Astrocyte (in vitro differentiated cells and primary cell): ENCODE measurements at regions not wholly inside any gene's neighbourhood (a gene's known extent, or its start where the extent isn't known, plus 50 kb on each side); places are given as distances from the start of the nearest gene placed in this dataset.

ENCODE experiments used
- DNase-seq: peaks from one replicate; pipeline ENCODE4 v3.0.0-alpha.2; 2010; ENCODE audit warnings: low read depth
- FAIRE-seq: peaks from 2 replicates; lab custom pipeline; 2011; peaks lifted over from hg19 to GRCh38; lab: Jason Lieb, UNC
- H2AFZ ChIP-seq: 2 replicates; pipeline ENCODE4 v1.6.0; 2012; ENCODE audit warnings: low read depth, low read length, inconsistent platforms
- H3K27ac ChIP-seq: 2 replicates; pipeline ENCODE4 v1.5.1; 2011; ENCODE audit warnings: low read depth, low read length, inconsistent platforms
- H3K27me3 ChIP-seq: 2 replicates; pipeline ENCODE4 v1.6.0; 2011; ENCODE audit warnings: low read length, inconsistent platforms; ENCODE audit not compliant: insufficient read depth
- H3K36me3 ChIP-seq: 2 replicates; pipeline ENCODE4 v1.5.1; 2011; ENCODE audit warnings: low read length, inconsistent platforms; ENCODE audit not compliant: insufficient read depth
- H3K4me1 ChIP-seq: 2 replicates; pipeline ENCODE4 v1.5.1; 2011; ENCODE audit warnings: low read length, inconsistent platforms; ENCODE audit not compliant: insufficient read depth
- H3K4me2 ChIP-seq: 2 replicates; pipeline ENCODE4 v1.6.0; 2012; ENCODE audit warnings: low read length, inconsistent platforms
- H3K4me3 ChIP-seq: 2 replicates; pipeline ENCODE4 v1.5.1; 2011; ENCODE audit warnings: low read depth, mild to moderate bottlenecking, low read length, inconsistent platforms; ENCODE audit not compliant: insufficient read depth
- H3K79me2 ChIP-seq: 2 replicates; pipeline ENCODE4 v1.6.0; 2012; ENCODE audit warnings: mild to moderate bottlenecking, low read length, inconsistent platforms; ENCODE audit not compliant: insufficient read depth
- H3K9ac ChIP-seq: 2 replicates; pipeline ENCODE4 v1.6.0; 2012; ENCODE audit warnings: mild to moderate bottlenecking, low read length, inconsistent platforms
- H3K9me3 ChIP-seq: 2 replicates; pipeline ENCODE4 v1.5.1; 2012; ENCODE audit warnings: low read depth, mild to moderate bottlenecking, low read length, inconsistent platforms; ENCODE audit not compliant: insufficient read depth
- H4K20me1 ChIP-seq: 2 replicates; pipeline ENCODE4 v1.6.0; 2012; ENCODE audit warnings: low read length, inconsistent platforms; ENCODE audit not compliant: insufficient read depth
- H3K27ac Mint-ChIP-seq: one replicate; pipeline ENCODE4 v1.8.0; 2021; ENCODE audit warnings: mild to moderate bottlenecking, mixed read lengths; ENCODE audit not compliant: unreplicated experiment
- H3K27me3 Mint-ChIP-seq: one replicate; pipeline ENCODE4 v1.8.0; 2021; ENCODE audit warnings: low read depth, mixed read lengths; ENCODE audit not compliant: unreplicated experiment
- H3K36me3 Mint-ChIP-seq: one replicate; pipeline ENCODE4 v1.8.0; 2021; ENCODE audit warnings: low read depth, mixed read lengths; ENCODE audit not compliant: unreplicated experiment
- H3K4me1 Mint-ChIP-seq: one replicate; pipeline ENCODE4 v1.8.0; 2021; ENCODE audit warnings: low read depth, mixed read lengths; ENCODE audit not compliant: unreplicated experiment
- H3K4me3 Mint-ChIP-seq: one replicate; pipeline ENCODE4 v1.8.0; 2021; ENCODE audit warnings: mild to moderate bottlenecking, moderate library complexity, mixed read lengths; ENCODE audit not compliant: unreplicated experiment
- H3K9me3 Mint-ChIP-seq: one replicate; pipeline ENCODE4 v1.8.0; 2021; ENCODE audit warnings: mild to moderate bottlenecking, mixed read lengths; ENCODE audit not compliant: unreplicated experiment
- EZH2 ChIP-seq: IDR thresholded peaks from 2 replicates; pipeline ENCODE4 v1.6.1; 2012; ENCODE audit warnings: mild to moderate bottlenecking, low read length, inconsistent platforms; ENCODE audit not compliant: insufficient read depth
- TF ChIP-seq, protein P1 (sequence below): IDR thresholded peaks from 2 replicates; pipeline ENCODE4 v1.5.1; 2011; ENCODE audit warnings: low read depth, mild to moderate bottlenecking, inconsistent platforms, low read length, moderate library complexity; ENCODE audit not compliant: insufficient read depth

GRCh38 chr3:74075241-74075640 is 450.5 kb upstream of the PDZRN3 start:
- Histone ChIP-seq H2AFZ (no peak overlapping the region), H3K79me2 (no peaks in the 10 kb centered on the region), H4K20me1 (no peaks in the 10 kb centered on the region), H3K27me3 (no peaks in the 10 kb centered on the region), H3K9me3 (no peaks in the 10 kb centered on the region), H3K36me3 (no peaks in the 10 kb centered on the region), H3K4me3 (no peak overlapping the region), H3K4me2 (no peak overlapping the region), H3K4me1 (no peaks in the 10 kb centered on the region), H3K9ac (no peak overlapping the region), H3K27ac (no peak overlapping the region)
- DNase-seq (no peak), FAIRE-seq (no peak)
- no peak overlapping the region for H3K4me3 Mint-ChIP-seq
- no peaks in the 10 kb centered on the region for H3K9me3 Mint-ChIP-seq
- H3K4me1 Mint-ChIP-seq, result no peaks in the 10 kb centered on the region
- no peaks in the 10 kb centered on the region for H3K36me3 Mint-ChIP-seq
- no peak overlapping the region for H3K27ac Mint-ChIP-seq
- TF ChIP-seq EZH2, result no peak
- TF ChIP-seq, protein P1, sequence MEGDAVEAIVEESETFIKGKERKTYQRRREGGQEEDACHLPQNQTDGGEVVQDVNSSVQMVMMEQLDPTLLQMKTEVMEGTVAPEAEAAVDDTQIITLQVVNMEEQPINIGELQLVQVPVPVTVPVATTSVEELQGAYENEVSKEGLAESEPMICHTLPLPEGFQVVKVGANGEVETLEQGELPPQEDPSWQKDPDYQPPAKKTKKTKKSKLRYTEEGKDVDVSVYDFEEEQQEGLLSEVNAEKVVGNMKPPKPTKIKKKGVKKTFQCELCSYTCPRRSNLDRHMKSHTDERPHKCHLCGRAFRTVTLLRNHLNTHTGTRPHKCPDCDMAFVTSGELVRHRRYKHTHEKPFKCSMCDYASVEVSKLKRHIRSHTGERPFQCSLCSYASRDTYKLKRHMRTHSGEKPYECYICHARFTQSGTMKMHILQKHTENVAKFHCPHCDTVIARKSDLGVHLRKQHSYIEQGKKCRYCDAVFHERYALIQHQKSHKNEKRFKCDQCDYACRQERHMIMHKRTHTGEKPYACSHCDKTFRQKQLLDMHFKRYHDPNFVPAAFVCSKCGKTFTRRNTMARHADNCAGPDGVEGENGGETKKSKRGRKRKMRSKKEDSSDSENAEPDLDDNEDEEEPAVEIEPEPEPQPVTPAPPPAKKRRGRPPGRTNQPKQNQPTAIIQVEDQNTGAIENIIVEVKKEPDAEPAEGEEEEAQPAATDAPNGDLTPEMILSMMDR, result no peak
- H3K27me3 Mint-ChIP-seq, result no peaks in the 10 kb centered on the region

DNA sequence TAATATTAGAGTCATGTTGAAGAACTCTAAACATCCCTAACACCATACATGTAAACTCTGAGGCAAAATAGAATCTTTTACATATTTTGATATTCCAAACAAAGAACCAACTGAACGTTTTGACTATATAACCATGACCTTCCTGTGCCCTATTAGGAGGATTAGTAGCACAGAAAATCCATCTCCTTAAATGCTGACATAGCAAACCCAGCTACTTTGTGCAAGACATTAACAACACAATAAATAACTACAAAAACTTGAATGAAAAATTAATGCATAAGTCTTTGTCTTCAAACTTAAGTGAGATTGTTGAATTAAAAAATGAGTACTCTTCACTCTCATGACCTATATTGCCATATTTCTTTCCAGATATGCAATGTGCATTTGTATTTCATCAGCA is 450.0 kb upstream of the PDZRN3 start:
- Histone ChIP-seq H3K79me2 (no peaks in the 10 kb centered on the region), H4K20me1 (no peaks in the 10 kb centered on the region), H3K27me3 (no peaks in the 10 kb centered on the region), H3K9me3 (no peaks in the 10 kb centered on the region), H3K4me1 (no peaks in the 10 kb centered on the region), H3K27ac (no peak overlapping the region), H3K9ac (no peak overlapping the region), H3K4me3 (no peak overlapping the region), H2AFZ (no peak overlapping the region), H3K4me2 (no peak overlapping the region), H3K36me3 (no peaks in the 10 kb centered on the region)
- FAIRE-seq, result no peak
- Mint-ChIP-seq H3K9me3 (no peaks in the 10 kb centered on the region), H3K4me1 (no peaks in the 10 kb centered on the region), H3K36me3 (no peaks in the 10 kb centered on the region), H3K27me3 (no peaks in the 10 kb centered on the region), H3K27ac (no peak overlapping the region), H3K4me3 (no peak overlapping the region)
- no peak for DNase-seq
- TF ChIP-seq EZH2, result no peak
- TF ChIP-seq, protein P1, result no peak

DNA sequence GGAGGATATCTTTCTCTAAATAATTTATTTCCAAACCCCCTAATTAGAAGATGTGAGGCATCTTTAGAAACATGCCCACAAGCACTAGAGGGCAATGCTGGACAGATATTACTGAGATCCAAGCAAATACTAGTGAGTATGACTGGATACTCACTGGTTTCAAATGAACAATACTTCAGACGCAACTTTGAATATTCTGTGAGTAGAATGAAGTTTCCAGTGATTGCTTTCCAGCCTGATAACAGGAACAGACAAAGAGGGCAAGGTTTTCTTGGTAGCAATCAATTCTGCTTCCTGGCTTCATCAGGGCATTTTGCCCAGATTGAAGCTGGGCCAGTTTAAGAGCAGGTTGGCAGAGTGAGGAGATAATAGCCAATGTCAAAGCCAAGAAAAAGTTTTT is 442.6 kb upstream of the PDZRN3 start:
- Mint-ChIP-seq H3K4me1 (peaks cover 3% of the 10 kb centered on the region), H3K4me3 (no peak overlapping the region), H3K9me3 (no peaks in the 10 kb centered on the region), H3K27ac (no peak overlapping the region), H3K36me3 (no peaks in the 10 kb centered on the region), H3K27me3 (no peaks in the 10 kb centered on the region)
- no peak overlapping the region for H3K4me3 ChIP-seq
- H3K27ac ChIP-seq, result no peak overlapping the region
- TF ChIP-seq EZH2, result no peak
- TF ChIP-seq, protein P1, result no peak
- no peak overlapping the region for H2AFZ ChIP-seq
- no peak overlapping the region for H3K4me2 ChIP-seq
- DNase-seq (no peak), FAIRE-seq (no peak)
- no peaks in the 10 kb centered on the region for H3K9me3 ChIP-seq
- no peaks in the 10 kb centered on the region for H3K36me3 ChIP-seq
- no peaks in the 10 kb centered on the region for H3K79me2 ChIP-seq
- H3K9ac ChIP-seq, result no peak overlapping the region
- no peaks in the 10 kb centered on the region for H3K27me3 ChIP-seq
- no peaks in the 10 kb centered on the region for H4K20me1 ChIP-seq
- H3K4me1 ChIP-seq, result no peaks in the 10 kb centered on the region
